HepG2 (cell line): ENCODE measurements at regions not wholly inside any gene's neighbourhood (a gene's known extent, or its start where the extent isn't known, plus 50 kb on each side); places are given as distances from the start of the nearest gene placed in this dataset.

Experiments used
- ATAC-seq: fragments of 200-7000 bp; cut with Tn5 transposase; 3 replicates; pipeline ENCODE4 v1.9.1; 2020; ENCODE audit warnings: mild to moderate bottlenecking, moderate library complexity
- BruUV-seq: library from RNA; stranded (reverse); fragments of 400-500 nt; replicated peaks from 2 replicates; lab custom pipeline; 2021; lab: Mats Ljungman, UMichigan
- CTCF ChIA-PET: fragments of 300-600 bp; formaldehyde crosslinking; extraction: SDS; loops from one replicate; lab custom pipeline; 2021; ENCODE audit warnings: low total read pairs, inconsistent platforms, low intra/inter-chr PET ratio; lab: Yijun Ruan, JAX
- POLR2A ChIA-PET: fragments of 350-600 bp; sonication (Branson Sonifier 250); formaldehyde crosslinking; loops from one replicate; lab custom pipeline; 2020; ENCODE audit warnings: antibody characterized with exemption, inconsistent platforms; lab: Yijun Ruan, JAX
- DNase-seq: peaks from one replicate; pipeline ENCODE4 v3.0.0-alpha.2; 2015; ENCODE audit warnings: low spot score
- FAIRE-seq: peaks from 3 replicates; lab custom pipeline; 2011; peaks lifted over from hg19 to GRCh38; lab: Jason Lieb, UNC
- H2AFZ ChIP-seq: one replicate; pipeline ENCODE4 v1.6.1; 2011; ENCODE audit warnings: low read length, inconsistent platforms
- H3K27ac ChIP-seq: fragments of 300-600 bp; 3 replicates; pipeline ENCODE4 v1.8.0; 2011; ENCODE audit warnings: mixed run types, mild to moderate bottlenecking, mixed read lengths, low read length, inconsistent platforms; ENCODE audit not compliant: insufficient read depth; ENCODE audit errors: extremely low read length
- H3K27me3 ChIP-seq, 2 experiments: fragments of 200-600 bp in 1 of 2; 2 replicates in 1 of 2; 3 replicates in 1 of 2; pipeline versions ENCODE4 v1.6.0 to v1.8.0; 2011; ENCODE audit warnings: low read length in 2 of 2, mild to moderate bottlenecking in 2 of 2, moderate library complexity in 2 of 2, inconsistent platforms in 1 of 2; ENCODE audit not compliant: insufficient read depth in 2 of 2, control insufficient read depth in 1 of 2
- H3K36me3 ChIP-seq, 2 experiments: fragments of 200-600 bp in 1 of 2; replicated peaks in 1 of 2; 2 replicates in 1 of 2; 3 replicates in 1 of 2; pipeline versions ENCODE4 v1.5.1 to v1.8.0; 2011; ENCODE audit warnings: low read length in 2 of 2, inconsistent platforms in 1 of 2; ENCODE audit not compliant: insufficient read depth in 2 of 2, control insufficient read depth in 1 of 2
- H3K4me1 ChIP-seq: 2 replicates; pipeline ENCODE4 v1.5.1; 2012; ENCODE audit warnings: low read length, inconsistent platforms; ENCODE audit not compliant: insufficient read depth
- H3K4me2 ChIP-seq: 2 replicates; pipeline ENCODE4 v1.6.0; 2011; ENCODE audit warnings: low read depth, low read length, inconsistent platforms
- H3K4me3 ChIP-seq, 3 experiments: fragments of 200-600 bp in 1 of 3; sonication (generic), shearing (Covaris generic) in 1 of 3; replicated peaks in 1 of 3; 2 replicates each; pipeline ENCODE4 v1.5.1; 2011 to 2016; ENCODE audit warnings: low read length in 3 of 3, inconsistent platforms in 2 of 3, low read depth in 2 of 3, mild to moderate bottlenecking in 2 of 3, control low read depth in 1 of 3, mixed read lengths in 1 of 3; ENCODE audit not compliant: insufficient read depth in 1 of 3
- H3K79me2 ChIP-seq: one replicate; pipeline ENCODE4 v1.6.1; 2011; ENCODE audit warnings: low read length, inconsistent platforms; ENCODE audit not compliant: insufficient read depth
- H3K9ac ChIP-seq: 2 replicates; pipeline ENCODE4 v1.6.0; 2011; ENCODE audit warnings: mild to moderate bottlenecking, low read depth, low read length, inconsistent platforms; ENCODE audit not compliant: insufficient read depth
- H3K9me3 ChIP-seq: 2 replicates; pipeline ENCODE4 v1.5.1; 2012; ENCODE audit warnings: mild to moderate bottlenecking, low read length
- H4K20me1 ChIP-seq: 2 replicates; pipeline ENCODE4 v1.6.0; 2011; ENCODE audit warnings: inconsistent platforms, mild to moderate bottlenecking, low read length, moderate library complexity; ENCODE audit not compliant: insufficient read depth
- ARHGAP35 ChIP-seq: sonication (generic); formaldehyde crosslinking; IDR thresholded peaks from 2 replicates; pipeline ENCODE4 v1.9.0; 2022; ENCODE audit warnings: mild to moderate bottlenecking, inconsistent platforms, moderate library complexity, missing genetic modification reagents, borderline replicate concordance
- CBX5 ChIP-seq: sonication (generic); formaldehyde crosslinking; IDR thresholded peaks from 2 replicates; pipeline ENCODE4 v1.4.0; 2020; ENCODE audit warnings: missing genetic modification reagents, borderline replicate concordance
- ESRRA ChIP-seq: sonication (generic); formaldehyde crosslinking; IDR thresholded peaks from 2 replicates; pipeline ENCODE4 v1.5.1; 2020; ENCODE audit warnings: mild to moderate bottlenecking, low read depth, missing genetic modification reagents
- HIVEP1 ChIP-seq: sonication (generic); formaldehyde crosslinking; IDR thresholded peaks from 2 replicates; pipeline ENCODE4 v1.4.0; 2020; ENCODE audit warnings: mild to moderate bottlenecking, missing genetic modification reagents
- KAT7 ChIP-seq: IDR thresholded peaks from 2 replicates; pipeline ENCODE4 v1.6.1; 2018; ENCODE audit warnings: borderline replicate concordance, missing compliant biosample characterization
- MYNN ChIP-seq: sonication (generic); formaldehyde crosslinking; IDR thresholded peaks from 2 replicates; pipeline ENCODE4 v1.4.0; 2020; ENCODE audit warnings: mild to moderate bottlenecking, low read depth, missing genetic modification reagents
- NR1H2 ChIP-seq: sonication (generic); formaldehyde crosslinking; IDR thresholded peaks from 2 replicates; pipeline ENCODE4 v1.8.1; 2022; ENCODE audit warnings: low read depth, missing genetic modification reagents, borderline replicate concordance
- POLR2G ChIP-seq: fragments of 200-400 bp; formaldehyde crosslinking; IDR thresholded peaks from 2 replicates; pipeline ENCODE4 v1.6.1; 2018; ENCODE audit warnings: mild to moderate bottlenecking, low read depth, low read length, moderate library complexity
- RFX1 ChIP-seq: fragments of 450-650 bp; IDR thresholded peaks from 2 replicates; pipeline ENCODE4 v1.6.1; 2017
- SRSF4 ChIP-seq: fragments of 200-400 bp; formaldehyde crosslinking; IDR thresholded peaks from one replicate; pipeline ENCODE4 v1.6.1; 2018; ENCODE audit warnings: mild to moderate bottlenecking, low read depth, low read length, moderate library complexity; ENCODE audit not compliant: poor library complexity, severe bottlenecking
- TOPORS ChIP-seq: sonication (generic); formaldehyde crosslinking; IDR thresholded peaks from 2 replicates; pipeline ENCODE4 v1.8.0; 2023; ENCODE audit warnings: mild to moderate bottlenecking, missing genetic modification reagents
- ZNF256 ChIP-seq: sonication (generic); formaldehyde crosslinking; conservative IDR thresholded peaks from 2 replicates; pipeline ENCODE4 v1.4.0; 2020; ENCODE audit warnings: missing genetic modification reagents
- ZNF614 ChIP-seq: IDR thresholded peaks from 2 replicates; pipeline ENCODE4 v1.6.1; 2018; ENCODE audit warnings: missing biosample characterization, missing genetic modification reagents, inconsistent platforms, borderline replicate concordance
- WGBS: methylation state at CpG from one replicate; pipeline ENCODE4 v1.1.6; 2017; ENCODE audit warnings: low lambda C conversion rate; 5-methylcytosine and 5-hydroxymethylcytosine counted together
- in situ Hi-C: cut with HindIII; loops from 2 replicates; pipeline ENCODE4 v1.10.0; 2017; ENCODE audit warnings: low pct_unique_long_range_greater_than_20kb; ENCODE audit not compliant: extremely low pct_ligation_motif_present
- intact Hi-C: fragments of 100-400 bp; cut with micrococcal nuclease; formaldehyde crosslinking; loops from one replicate; pipeline ENCODE4 v1.10.0; 2022; ENCODE audit not compliant: unreplicated experiment
- TF ChIP-seq, protein P1 (sequence below): sonication (generic); formaldehyde crosslinking; IDR thresholded peaks from 2 replicates; pipeline ENCODE4 v1.4.0; 2020; ENCODE audit warnings: missing genetic modification reagents, borderline replicate concordance

DNA sequence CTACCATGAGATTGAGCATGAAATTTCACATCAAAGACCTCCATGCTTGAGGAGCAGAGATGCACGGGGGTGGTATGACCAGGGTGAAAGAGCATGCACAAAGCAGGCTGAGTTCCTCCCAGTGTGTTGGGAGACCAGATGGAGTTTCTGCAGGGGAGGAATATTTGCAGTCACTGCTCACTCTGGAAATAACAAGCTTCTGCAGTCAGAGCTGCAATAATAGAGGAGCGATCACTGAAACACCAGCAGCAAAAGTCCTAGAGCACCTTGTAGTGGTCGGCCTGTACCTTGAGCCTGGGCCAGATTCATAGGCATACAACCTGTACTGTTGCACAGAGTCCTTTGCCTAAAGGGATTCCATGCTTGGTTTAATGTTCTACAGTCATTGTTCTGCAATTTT is 184.5 kb upstream of the SP8 start:
- no TSS peak for BruUV-seq
- ChIA-PET CTCF (no interaction called here), POLR2A (no interaction called here)
- no peak for FAIRE-seq
- no peak for ATAC-seq
- Histone ChIP-seq H4K20me1 (no peaks in the 10 kb centered on the region), H3K36me3 (no peaks in the 10 kb centered on the region), H3K9me3 (no peaks in the 10 kb centered on the region), H3K79me2 (no peaks in the 10 kb centered on the region), H3K4me1 (no peaks in the 10 kb centered on the region), H3K4me3 (no peak overlapping the region), H3K9ac (no peak overlapping the region), H3K27me3 (no peaks in the 10 kb centered on the region), H2AFZ (no peak overlapping the region), H3K4me2 (no peak overlapping the region), H3K27ac (no peak overlapping the region)
- in situ Hi-C loops (no loop called here), intact Hi-C loops (no loop called here)
- no peak for DNase-seq
- TF ChIP-seq ZNF256 (CRISPR knock-in tag) (no peak), ZNF614 (CRISPR knock-in tag) (no peak), ARHGAP35 (CRISPR knock-in tag) (no peak), ESRRA (CRISPR knock-in tag) (no peak), POLR2G (no peak), TOPORS (CRISPR knock-in tag) (no peak), HIVEP1 (CRISPR knock-in tag) (no peak), CBX5 (CRISPR knock-in tag) (no peak), KAT7 (CRISPR knock-in tag) (no peak), NR1H2 (CRISPR knock-in tag) (no peak), SRSF4 (no peak), MYNN (CRISPR knock-in tag) (no peak), RFX1 (no peak)
- TF ChIP-seq, protein P1, sequence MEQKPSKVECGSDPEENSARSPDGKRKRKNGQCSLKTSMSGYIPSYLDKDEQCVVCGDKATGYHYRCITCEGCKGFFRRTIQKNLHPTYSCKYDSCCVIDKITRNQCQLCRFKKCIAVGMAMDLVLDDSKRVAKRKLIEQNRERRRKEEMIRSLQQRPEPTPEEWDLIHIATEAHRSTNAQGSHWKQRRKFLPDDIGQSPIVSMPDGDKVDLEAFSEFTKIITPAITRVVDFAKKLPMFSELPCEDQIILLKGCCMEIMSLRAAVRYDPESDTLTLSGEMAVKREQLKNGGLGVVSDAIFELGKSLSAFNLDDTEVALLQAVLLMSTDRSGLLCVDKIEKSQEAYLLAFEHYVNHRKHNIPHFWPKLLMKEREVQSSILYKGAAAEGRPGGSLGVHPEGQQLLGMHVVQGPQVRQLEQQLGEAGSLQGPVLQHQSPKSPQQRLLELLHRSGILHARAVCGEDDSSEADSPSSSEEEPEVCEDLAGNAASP, result no peak
- WGBS, result 15% methylated on average over 3 of the region's 3 CpGs
